K562 (cell line): ENCODE measurements at regions not wholly inside any gene's neighbourhood (a gene's known extent, or its start where the extent isn't known, plus 50 kb on each side); places are given as distances from the start of the nearest gene placed in this dataset.

Experiments used
- ATAC-seq: fragments of 200-7000 bp; cut with Tn5 transposase; 3 replicates; pipeline ENCODE4 v1.9.1; 2020; ENCODE audit warnings: moderate library complexity
- BruUV-seq: library from RNA; stranded (reverse); fragments of 400-500 nt; replicated peaks from 2 replicates; lab custom pipeline; 2021; lab: Mats Ljungman, UMichigan
- CTCF ChIA-PET: fragments of 300-600 bp; formaldehyde crosslinking; extraction: SDS; loops from one replicate; lab custom pipeline; 2021; ENCODE audit warnings: low intra/inter-chr PET ratio; lab: Yijun Ruan, JAX
- POLR2A ChIA-PET: fragments of 300-600, 350-650 bp; sonication (Branson Sonifier 250); formaldehyde crosslinking; extraction: SDS; loops from one replicate; lab custom pipeline; 2021; ENCODE audit warnings: antibody characterized with exemption, inconsistent platforms; lab: Yijun Ruan, JAX
- DNase-seq, 4 experiments: peaks; one replicate each; pipeline versions ENCODE4 v3.0.0 to v3.0.0-alpha.2; 2011 to 2018; ENCODE audit warnings: low spot score in 3 of 4, mixed read lengths in 3 of 4; ENCODE audit errors: extremely low read depth in 1 of 4
- FAIRE-seq: peaks from 2 replicates; lab custom pipeline; 2011; peaks lifted over from hg19 to GRCh38; lab: Jason Lieb, UNC
- H2AFZ ChIP-seq: 2 replicates; pipeline ENCODE4 v1.6.0; 2011; ENCODE audit warnings: low read depth, low read length, control low read depth, inconsistent platforms
- H3K27ac ChIP-seq: fragments of 200-600 bp; 3 replicates; pipeline ENCODE4 v1.8.0; 2011; ENCODE audit warnings: low read depth, mild to moderate bottlenecking, control low read depth, inconsistent platforms, low read length, moderate library complexity, mixed read lengths; ENCODE audit errors: extremely low read depth
- H3K27me3 ChIP-seq, 2 experiments: fragments of 300-600 bp in 1 of 2; 2 replicates in 1 of 2; 3 replicates in 1 of 2; pipeline versions ENCODE4 v1.6.0 to v1.8.0; 2011; ENCODE audit warnings: inconsistent platforms in 2 of 2, low read length in 2 of 2, mild to moderate bottlenecking in 1 of 2, mixed read lengths in 1 of 2, moderate library complexity in 1 of 2; ENCODE audit not compliant: control insufficient read depth in 2 of 2, insufficient read depth in 2 of 2
- H3K36me3 ChIP-seq: fragments of 300-600 bp; 3 replicates; pipeline ENCODE4 v1.8.0; 2011; ENCODE audit warnings: mild to moderate bottlenecking, low read length, inconsistent platforms; ENCODE audit not compliant: control insufficient read depth, insufficient read depth
- H3K4me1 ChIP-seq, 2 experiments: fragments of 200-600 bp in 1 of 2; replicated peaks in 1 of 2; 2 replicates in 1 of 2; 3 replicates in 1 of 2; pipeline versions ENCODE4 v1.5.1 to v1.8.0; 2011; ENCODE audit warnings: inconsistent platforms in 2 of 2, low read length in 2 of 2, mild to moderate bottlenecking in 1 of 2, mixed read lengths in 1 of 2, moderate library complexity in 1 of 2; ENCODE audit not compliant: control insufficient read depth in 2 of 2, insufficient read depth in 2 of 2
- H3K4me2 ChIP-seq: 2 replicates; pipeline ENCODE4 v1.6.1; 2011; ENCODE audit warnings: low read length, control low read depth, inconsistent platforms, mixed read lengths; ENCODE audit not compliant: insufficient read depth
- H3K4me3 ChIP-seq: fragments of 200-600 bp; sonication (generic), shearing (Covaris generic); 2 replicates; pipeline ENCODE4 v1.5.1; 2016; ENCODE audit warnings: control low read depth, inconsistent platforms
- H3K79me2 ChIP-seq: fragments of 200-600 bp; 3 replicates; pipeline ENCODE4 v1.8.0; 2011; ENCODE audit warnings: low read length, inconsistent platforms; ENCODE audit not compliant: control insufficient read depth, insufficient read depth
- H3K9ac ChIP-seq, 2 experiments: 2 replicates each; pipeline versions ENCODE4 v1.6.0 to v1.6.1; 2011; ENCODE audit warnings: low read depth in 2 of 2, low read length in 2 of 2, control low read depth in 1 of 2, inconsistent platforms in 1 of 2, mild to moderate bottlenecking in 1 of 2, mixed read lengths in 1 of 2; ENCODE audit not compliant: insufficient read depth in 1 of 2
- H3K9me1 ChIP-seq: one replicate; pipeline ENCODE4 v1.6.0; 2011; ENCODE audit warnings: inconsistent platforms, mild to moderate bottlenecking, low read length, moderate library complexity; ENCODE audit not compliant: control insufficient read depth, insufficient read depth
- H3K9me3 ChIP-seq: replicated peaks from 2 replicates; pipeline ENCODE4 v1.5.1; 2011; ENCODE audit warnings: low read depth, low read length, inconsistent platforms; ENCODE audit not compliant: control insufficient read depth, insufficient read depth
- H4K20me1 ChIP-seq: replicated peaks from 2 replicates; pipeline ENCODE4 v1.6.1; 2011; ENCODE audit warnings: low read length, inconsistent platforms, mixed read lengths; ENCODE audit not compliant: control insufficient read depth, insufficient read depth
- COPS2 ChIP-seq: fragments of 450-650 bp; conservative IDR thresholded peaks from 2 replicates; pipeline ENCODE4 v1.6.1; 2016; ENCODE audit warnings: mild to moderate bottlenecking, moderate library complexity
- E2F6 ChIP-seq, 2 experiments: IDR thresholded peaks; 2 replicates each; pipeline ENCODE4 v1.6.1; 2011; ENCODE audit warnings: borderline replicate concordance in 1 of 2, control low read depth in 1 of 2, low read depth in 1 of 2, low read length in 1 of 2, mild to moderate bottlenecking in 1 of 2, mixed read lengths in 1 of 2, moderate library complexity in 1 of 2; ENCODE audit not compliant: insufficient read depth in 1 of 2, insufficient read length in 1 of 2, poor library complexity in 1 of 2, severe bottlenecking in 1 of 2; ENCODE audit errors: extremely low read depth in 1 of 2
- SMC3 ChIP-seq: conservative IDR thresholded peaks from 2 replicates; pipeline ENCODE4 v1.6.1; 2011; ENCODE audit warnings: low read depth, low read length, improper control_type of control experiment; ENCODE audit not compliant: insufficient read depth
- VEZF1 ChIP-seq: fragments of 200-800 bp; sonication (Bioruptor generic); IDR thresholded peaks from 2 replicates; pipeline ENCODE4 v1.6.1; 2017; ENCODE audit warnings: missing genetic modification characterization, missing compliant biosample characterization
- YBX1 ChIP-seq: fragments of 450-650 bp; IDR thresholded peaks from 2 replicates; pipeline ENCODE4 v1.7.1; 2016; ENCODE audit warnings: mild to moderate bottlenecking
- ZNF324 ChIP-seq: fragments of 250-450 bp; sonication (Bioruptor Pico); IDR thresholded peaks from 2 replicates; pipeline ENCODE4 v1.4.0; 2020; ENCODE audit warnings: mild to moderate bottlenecking
- ZNF449 ChIP-seq: fragments of 250-450 bp; sonication (Bioruptor Pico); IDR thresholded peaks from 2 replicates; pipeline ENCODE4 v1.8.0; 2022; ENCODE audit warnings: moderate library complexity, mild to moderate bottlenecking, inconsistent platforms
- ZNF780A ChIP-seq: fragments of 250-450 bp; sonication (Bioruptor Pico); IDR thresholded peaks from 2 replicates; pipeline ENCODE4 v1.5.0; 2021; ENCODE audit warnings: mild to moderate bottlenecking
- WGBS: fragments of 100-300 bp; shearing (Covaris generic); methylation state at CpG from one replicate; pipeline ENCODE4 v1.1.6; 2016; ENCODE audit warnings: low coverage, mixed read lengths; ENCODE audit not compliant: insufficient coverage; ENCODE audit errors: missing lambda C conversion rate; 5-methylcytosine and 5-hydroxymethylcytosine counted together
- in situ Hi-C: fragments of 300-500 bp; cut with MboI; formaldehyde crosslinking; loops from 4 replicates; pipeline ENCODE4 v1.15.0; 2018; ENCODE audit warnings: inconsistent platforms, mixed read lengths
- intact Hi-C: fragments of 100-400 bp; cut with micrococcal nuclease; formaldehyde crosslinking; loops from 2 replicates; pipeline ENCODE4 v1.14.2; 2022
- TF ChIP-seq, protein P1 (sequence below): fragments of 250-450 bp; sonication (Bioruptor Pico); IDR thresholded peaks from 2 replicates; pipeline ENCODE4 v1.8.0; 2021; ENCODE audit warnings: borderline replicate concordance, mild to moderate bottlenecking, moderate library complexity; ENCODE audit not compliant: poor library complexity, severe bottlenecking
- TF ChIP-seq, protein P2 (sequence below): sonication (generic); formaldehyde crosslinking; IDR thresholded peaks from 2 replicates; pipeline ENCODE4 v1.8.0; 2022; ENCODE audit warnings: mild to moderate bottlenecking, low read depth, missing genetic modification reagents
- TF ChIP-seq, protein P3 (sequence below): IDR thresholded peaks from 2 replicates; pipeline ENCODE4 v1.6.1; 2016; ENCODE audit warnings: missing genetic modification characterization, missing compliant biosample characterization

DNA sequence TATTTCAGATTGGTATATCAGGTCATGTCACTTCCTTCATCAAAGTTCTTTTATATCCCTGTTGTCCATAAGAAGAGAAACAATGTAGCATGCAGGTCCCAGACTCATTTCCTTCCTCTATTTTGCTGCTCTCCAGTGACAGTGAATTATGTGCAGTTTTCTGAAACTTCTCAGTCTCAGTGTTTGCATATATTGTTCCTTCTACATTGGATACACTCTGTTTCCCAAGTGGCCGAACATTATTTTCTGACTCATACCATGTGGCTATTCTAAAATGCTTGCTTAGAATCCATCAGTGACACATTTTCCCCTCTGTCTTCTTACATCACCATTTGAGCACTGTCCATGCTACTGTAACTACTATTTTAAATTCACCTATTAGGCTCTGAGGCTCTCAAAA is 305.7 kb downstream of the PDHA2 start:
- TF ChIP-seq COPS2: no peak
- no peak for TF ChIP-seq SMC3
- TF ChIP-seq E2F6 (IDR thresholded peaks at IDR 0.05; ENCODE audit: borderline replicate concordance in 1 of 2, extremely low read depth in 1 of 2, insufficient read depth in 1 of 2, insufficient read length in 1 of 2, low read depth in 1 of 2, low read length in 1 of 2, poor library complexity in 1 of 2, severe bottlenecking in 1 of 2): no peak
- TF ChIP-seq, protein P1, sequence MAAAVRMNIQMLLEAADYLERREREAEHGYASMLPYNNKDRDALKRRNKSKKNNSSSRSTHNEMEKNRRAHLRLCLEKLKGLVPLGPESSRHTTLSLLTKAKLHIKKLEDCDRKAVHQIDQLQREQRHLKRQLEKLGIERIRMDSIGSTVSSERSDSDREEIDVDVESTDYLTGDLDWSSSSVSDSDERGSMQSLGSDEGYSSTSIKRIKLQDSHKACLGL (CRISPR knock-in tag): no peak
- no peak for TF ChIP-seq ZNF449 (CRISPR knock-in tag)
- no peak for TF ChIP-seq VEZF1 (CRISPR knock-in tag)
- TF ChIP-seq YBX1: no peak
- TF ChIP-seq, protein P2, sequence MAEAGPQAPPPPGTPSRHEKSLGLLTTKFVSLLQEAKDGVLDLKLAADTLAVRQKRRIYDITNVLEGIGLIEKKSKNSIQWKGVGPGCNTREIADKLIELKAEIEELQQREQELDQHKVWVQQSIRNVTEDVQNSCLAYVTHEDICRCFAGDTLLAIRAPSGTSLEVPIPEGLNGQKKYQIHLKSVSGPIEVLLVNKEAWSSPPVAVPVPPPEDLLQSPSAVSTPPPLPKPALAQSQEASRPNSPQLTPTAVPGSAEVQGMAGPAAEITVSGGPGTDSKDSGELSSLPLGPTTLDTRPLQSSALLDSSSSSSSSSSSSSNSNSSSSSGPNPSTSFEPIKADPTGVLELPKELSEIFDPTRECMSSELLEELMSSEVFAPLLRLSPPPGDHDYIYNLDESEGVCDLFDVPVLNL (CRISPR knock-in tag): no peak
- TF ChIP-seq, protein P3, sequence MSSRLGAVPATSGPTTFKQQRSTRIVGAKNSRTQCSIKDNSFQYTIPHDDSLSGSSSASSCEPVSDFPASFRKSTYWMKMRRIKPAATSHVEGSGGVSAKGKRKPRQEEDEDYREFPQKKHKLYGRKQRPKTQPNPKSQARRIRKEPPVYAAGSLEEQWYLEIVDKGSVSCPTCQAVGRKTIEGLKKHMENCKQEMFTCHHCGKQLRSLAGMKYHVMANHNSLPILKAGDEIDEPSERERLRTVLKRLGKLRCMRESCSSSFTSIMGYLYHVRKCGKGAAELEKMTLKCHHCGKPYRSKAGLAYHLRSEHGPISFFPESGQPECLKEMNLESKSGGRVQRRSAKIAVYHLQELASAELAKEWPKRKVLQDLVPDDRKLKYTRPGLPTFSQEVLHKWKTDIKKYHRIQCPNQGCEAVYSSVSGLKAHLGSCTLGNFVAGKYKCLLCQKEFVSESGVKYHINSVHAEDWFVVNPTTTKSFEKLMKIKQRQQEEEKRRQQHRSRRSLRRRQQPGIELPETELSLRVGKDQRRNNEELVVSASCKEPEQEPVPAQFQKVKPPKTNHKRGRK (tag): no peak
- TF ChIP-seq ZNF324 (CRISPR knock-in tag): no peak
- no peak for TF ChIP-seq ZNF780A (CRISPR knock-in tag)
- 0% methylated on average over 1 of the region's 1 CpG for WGBS
- Histone ChIP-seq H3K36me3 (no peaks in the 10 kb centered on the region), H3K27me3 (no peaks in the 10 kb centered on the region), H3K9ac (no peak overlapping the region), H3K4me1 (no peaks in the 10 kb centered on the region), H4K20me1 (no peaks in the 10 kb centered on the region), H3K79me2 (no peaks in the 10 kb centered on the region), H3K4me3 (no peak overlapping the region), H3K27ac (no peak overlapping the region), H3K9me1 (no peaks in the 10 kb centered on the region), H3K4me2 (no peak overlapping the region), H3K9me3 (no peaks in the 10 kb centered on the region), H2AFZ (no peak overlapping the region)
- intact Hi-C loops (no loop called here), in situ Hi-C loops (no loop called here)
- DNase-seq: no peak
- POLR2A ChIA-PET: no interaction called here
- no TSS peak for BruUV-seq
- FAIRE-seq: no peak
- CTCF ChIA-PET: no interaction called here
- ATAC-seq: no peak
